ENCODE measurements at regions not wholly inside any gene's neighbourhood (a gene's known extent, or its start where the extent isn't known, plus 50 kb on each side); places are given as distances from the start of the nearest gene placed in this dataset.

DNA sequence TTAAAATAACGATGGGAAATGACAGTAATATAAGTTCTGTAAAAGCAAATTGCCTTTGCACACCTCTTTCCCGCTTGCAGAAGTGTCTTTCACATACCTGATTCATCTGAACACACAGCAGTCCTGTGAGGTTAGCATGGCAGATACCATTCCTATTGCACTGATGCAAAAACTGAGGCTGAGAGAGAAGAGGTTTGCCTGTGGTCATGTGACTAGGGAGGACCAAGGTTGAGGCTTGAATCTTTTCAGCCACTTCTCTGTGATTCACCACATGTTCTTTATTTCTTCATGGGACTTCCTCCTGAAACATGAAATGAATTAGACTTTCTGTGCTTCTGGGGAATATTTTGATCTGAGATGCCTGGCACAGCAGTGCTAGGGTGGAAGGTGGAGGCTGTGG, 92.9 kb downstream of the VEGFA start:
- H3K9me2 ChIP-seq, result no peaks in the 10 kb centered on the region
- no peaks in the 10 kb centered on the region for H4K20me1 ChIP-seq (ENCODE audit: insufficient read depth)
- H3K4me3 ChIP-seq (ENCODE audit: low read depth in 2 of 2, low read length in 1 of 2), result no peak overlapping the region
- H3K4me1 ChIP-seq (ENCODE audit: control insufficient read depth in 1 of 2, insufficient read depth in 2 of 2, low read depth in 1 of 2, low read length in 1 of 2), result peaks cover 0 to 7% of the 10 kb centered on the region in 2 experiments; a peak in 2 of 4 replicates
- H3K79me2 ChIP-seq (ENCODE audit: insufficient read depth), result no peaks in the 10 kb centered on the region
- 0 out of 2 replicates have a peak, but pooled peaks cover 17% of the 10 kb centered on the region for H3K27me3 ChIP-seq (ENCODE audit: insufficient read depth)
- ChIA-PET POLR2A (no interaction called here), CTCF (interaction anchor here (1.0 to 1.5 kb wide), 4 partner anchors 11 to 211 kb away, joined by 3 to 8 read pairs (median 5); partner anchors contain the start of gene VEGFA)
- no peak for DNase-seq
- H3K9me3 ChIP-seq, result no peaks in the 10 kb centered on the region
- H2AFZ ChIP-seq (ENCODE audit: low read depth), result no peak overlapping the region
- no peak for TF ChIP-seq ELF1 (IDR thresholded peaks at IDR 0.05)
- no peak for TF ChIP-seq YY1 (IDR thresholded peaks at IDR 0.05; ENCODE audit: low read depth)
- no peak for TF ChIP-seq NFIC (IDR thresholded peaks at IDR 0.05; ENCODE audit: borderline replicate concordance)
- TF ChIP-seq, protein P1, sequence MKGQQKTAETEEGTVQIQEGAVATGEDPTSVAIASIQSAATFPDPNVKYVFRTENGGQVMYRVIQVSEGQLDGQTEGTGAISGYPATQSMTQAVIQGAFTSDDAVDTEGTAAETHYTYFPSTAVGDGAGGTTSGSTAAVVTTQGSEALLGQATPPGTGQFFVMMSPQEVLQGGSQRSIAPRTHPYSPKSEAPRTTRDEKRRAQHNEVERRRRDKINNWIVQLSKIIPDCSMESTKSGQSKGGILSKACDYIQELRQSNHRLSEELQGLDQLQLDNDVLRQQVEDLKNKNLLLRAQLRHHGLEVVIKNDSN (IDR thresholded peaks at IDR 0.05; ENCODE audit: borderline replicate concordance, low read depth), result 0 out of 2 replicates have a peak, but pooled peaks have one; percentile 12
- TF ChIP-seq, protein P2, sequence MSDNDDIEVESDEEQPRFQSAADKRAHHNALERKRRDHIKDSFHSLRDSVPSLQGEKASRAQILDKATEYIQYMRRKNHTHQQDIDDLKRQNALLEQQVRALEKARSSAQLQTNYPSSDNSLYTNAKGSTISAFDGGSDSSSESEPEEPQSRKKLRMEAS (IDR thresholded peaks at IDR 0.05; ENCODE audit: low read depth), result no peak
- TF ChIP-seq, protein P3, sequence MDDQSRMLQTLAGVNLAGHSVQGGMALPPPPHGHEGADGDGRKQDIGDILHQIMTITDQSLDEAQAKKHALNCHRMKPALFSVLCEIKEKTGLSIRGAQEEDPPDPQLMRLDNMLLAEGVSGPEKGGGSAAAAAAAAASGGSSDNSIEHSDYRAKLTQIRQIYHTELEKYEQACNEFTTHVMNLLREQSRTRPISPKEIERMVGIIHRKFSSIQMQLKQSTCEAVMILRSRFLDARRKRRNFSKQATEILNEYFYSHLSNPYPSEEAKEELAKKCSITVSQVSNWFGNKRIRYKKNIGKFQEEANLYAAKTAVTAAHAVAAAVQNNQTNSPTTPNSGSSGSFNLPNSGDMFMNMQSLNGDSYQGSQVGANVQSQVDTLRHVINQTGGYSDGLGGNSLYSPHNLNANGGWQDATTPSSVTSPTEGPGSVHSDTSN (IDR thresholded peaks at IDR 0.05), result no peak
- H3K27ac ChIP-seq (ENCODE audit: low read depth in 2 of 2, low read length in 1 of 2), result no peak overlapping the region
- no peaks in the 10 kb centered on the region for H3K36me3 ChIP-seq (replicated peaks in 1 of 2; ENCODE audit: control insufficient read depth in 1 of 2, insufficient read depth in 2 of 2, low read length in 1 of 2)
- 55% methylated on average over 2 of the region's 2 CpGs for WGBS (ENCODE audit: low lambda C conversion rate)
- H3K9ac ChIP-seq, result no peak overlapping the region
- H3F3A ChIP-seq (replicated peaks; ENCODE audit: insufficient read depth), result no peaks in the 10 kb centered on the region
- H3K4me2 ChIP-seq, result no peak overlapping the region

DNA sequence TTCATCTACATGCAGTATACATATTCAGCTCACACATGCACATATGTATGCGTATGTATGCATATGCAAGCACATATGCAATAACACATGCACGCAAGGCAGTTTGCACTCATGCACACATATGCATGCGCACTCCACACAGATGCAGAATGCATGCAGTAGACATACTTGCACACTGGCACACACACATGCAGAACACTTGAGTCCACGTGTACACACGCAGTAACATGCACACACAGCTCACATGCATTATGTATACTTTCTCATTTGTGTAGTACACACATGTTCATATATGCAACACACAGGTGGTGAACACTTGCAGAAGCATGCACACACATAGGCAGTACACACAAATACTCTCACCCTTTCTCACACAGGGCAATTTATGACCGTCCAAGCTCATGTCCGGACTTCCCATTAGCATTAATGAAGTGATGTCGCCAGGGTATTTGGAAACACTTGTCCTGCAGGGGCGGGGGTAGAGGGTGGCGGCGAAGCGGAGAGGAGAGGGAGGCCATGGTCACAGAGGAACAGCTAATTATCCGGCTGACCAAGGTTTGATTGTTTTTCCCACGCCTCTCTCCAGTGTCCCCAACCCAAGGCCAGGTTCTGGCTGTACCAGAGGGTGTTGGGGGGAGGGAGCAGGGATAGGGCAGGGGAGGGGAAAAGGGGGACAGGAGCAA, 91.3 kb downstream of the VEGFA start:
- H3K79me2 ChIP-seq (ENCODE audit: insufficient read depth), result no peaks in the 10 kb centered on the region
- no peaks in the 10 kb centered on the region for H3K36me3 ChIP-seq (replicated peaks in 1 of 2; ENCODE audit: control insufficient read depth in 1 of 2, insufficient read depth in 2 of 2, low read length in 1 of 2)
- H3K9me2 ChIP-seq, result no peaks in the 10 kb centered on the region
- H3K4me2 ChIP-seq, result no peak overlapping the region
- H4K20me1 ChIP-seq (ENCODE audit: insufficient read depth), result no peaks in the 10 kb centered on the region
- ChIA-PET CTCF (interaction anchor here (1.1 to 7.8 kb wide), 3 partner anchors 16 to 89 kb away, joined by 3 to 104 read pairs (median 3); partner anchors contain the start of gene VEGFA), POLR2A (interaction anchor here (1.1 kb wide), 1 partner anchor 39 kb away, joined by 3 read pairs; no protein-coding TSS in a partner anchor)
- H3F3A ChIP-seq (replicated peaks; ENCODE audit: insufficient read depth), result no peaks in the 10 kb centered on the region
- no peak for DNase-seq
- no peaks in the 10 kb centered on the region for H3K9me3 ChIP-seq
- peaks cover 0 to 20% of the 10 kb centered on the region in 2 experiments; a peak in 2 of 4 replicates for H3K4me1 ChIP-seq (ENCODE audit: control insufficient read depth in 1 of 2, insufficient read depth in 2 of 2, low read depth in 1 of 2, low read length in 1 of 2)
- no peak overlapping the region for H3K9ac ChIP-seq
- no peak overlapping the region for H3K27ac ChIP-seq (ENCODE audit: low read depth in 2 of 2, low read length in 1 of 2)
- 0 out of 2 replicates have a peak, but pooled peaks cover 17% of the 10 kb centered on the region for H3K27me3 ChIP-seq (ENCODE audit: insufficient read depth)
- no peak overlapping the region for H2AFZ ChIP-seq (ENCODE audit: low read depth)
- WGBS (ENCODE audit: low lambda C conversion rate), result 79% methylated on average over 14 of the region's 14 CpGs
- no peak overlapping the region for H3K4me3 ChIP-seq (ENCODE audit: low read depth in 2 of 2, low read length in 1 of 2)
- TF ChIP-seq TAF1 (IDR thresholded peaks at IDR 0.05; ENCODE audit: borderline replicate concordance, low read depth, low read length) (no peak), RXRA (IDR thresholded peaks at IDR 0.05; ENCODE audit: borderline replicate concordance, low read depth) (no peak), YY1 (IDR thresholded peaks at IDR 0.05; ENCODE audit: low read depth) (no peak), SIN3A (IDR thresholded peaks at IDR 0.05; ENCODE audit: borderline replicate concordance, low read depth, low read length) (no peak), RFX5 (IDR thresholded peaks at IDR 0.05; ENCODE audit: low read length) (no peak), ELF1 (IDR thresholded peaks at IDR 0.05) (no peak), FOXJ3 (CRISPR knock-in tag; IDR thresholded peaks at IDR 0.05) (no peak), TEAD4 (IDR thresholded peaks at IDR 0.05; ENCODE audit: borderline replicate concordance, insufficient read depth) (no peak), POLR2AphosphoS5 (IDR thresholded peaks at IDR 0.05; ENCODE audit: low read depth, low read length) (no peak)
- TF ChIP-seq, protein P4, sequence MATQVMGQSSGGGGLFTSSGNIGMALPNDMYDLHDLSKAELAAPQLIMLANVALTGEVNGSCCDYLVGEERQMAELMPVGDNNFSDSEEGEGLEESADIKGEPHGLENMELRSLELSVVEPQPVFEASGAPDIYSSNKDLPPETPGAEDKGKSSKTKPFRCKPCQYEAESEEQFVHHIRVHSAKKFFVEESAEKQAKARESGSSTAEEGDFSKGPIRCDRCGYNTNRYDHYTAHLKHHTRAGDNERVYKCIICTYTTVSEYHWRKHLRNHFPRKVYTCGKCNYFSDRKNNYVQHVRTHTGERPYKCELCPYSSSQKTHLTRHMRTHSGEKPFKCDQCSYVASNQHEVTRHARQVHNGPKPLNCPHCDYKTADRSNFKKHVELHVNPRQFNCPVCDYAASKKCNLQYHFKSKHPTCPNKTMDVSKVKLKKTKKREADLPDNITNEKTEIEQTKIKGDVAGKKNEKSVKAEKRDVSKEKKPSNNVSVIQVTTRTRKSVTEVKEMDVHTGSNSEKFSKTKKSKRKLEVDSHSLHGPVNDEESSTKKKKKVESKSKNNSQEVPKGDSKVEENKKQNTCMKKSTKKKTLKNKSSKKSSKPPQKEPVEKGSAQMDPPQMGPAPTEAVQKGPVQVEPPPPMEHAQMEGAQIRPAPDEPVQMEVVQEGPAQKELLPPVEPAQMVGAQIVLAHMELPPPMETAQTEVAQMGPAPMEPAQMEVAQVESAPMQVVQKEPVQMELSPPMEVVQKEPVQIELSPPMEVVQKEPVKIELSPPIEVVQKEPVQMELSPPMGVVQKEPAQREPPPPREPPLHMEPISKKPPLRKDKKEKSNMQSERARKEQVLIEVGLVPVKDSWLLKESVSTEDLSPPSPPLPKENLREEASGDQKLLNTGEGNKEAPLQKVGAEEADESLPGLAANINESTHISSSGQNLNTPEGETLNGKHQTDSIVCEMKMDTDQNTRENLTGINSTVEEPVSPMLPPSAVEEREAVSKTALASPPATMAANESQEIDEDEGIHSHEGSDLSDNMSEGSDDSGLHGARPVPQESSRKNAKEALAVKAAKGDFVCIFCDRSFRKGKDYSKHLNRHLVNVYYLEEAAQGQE (IDR thresholded peaks at IDR 0.05; ENCODE audit: low read depth, low read length), result no peak
- TF ChIP-seq, protein P5, sequence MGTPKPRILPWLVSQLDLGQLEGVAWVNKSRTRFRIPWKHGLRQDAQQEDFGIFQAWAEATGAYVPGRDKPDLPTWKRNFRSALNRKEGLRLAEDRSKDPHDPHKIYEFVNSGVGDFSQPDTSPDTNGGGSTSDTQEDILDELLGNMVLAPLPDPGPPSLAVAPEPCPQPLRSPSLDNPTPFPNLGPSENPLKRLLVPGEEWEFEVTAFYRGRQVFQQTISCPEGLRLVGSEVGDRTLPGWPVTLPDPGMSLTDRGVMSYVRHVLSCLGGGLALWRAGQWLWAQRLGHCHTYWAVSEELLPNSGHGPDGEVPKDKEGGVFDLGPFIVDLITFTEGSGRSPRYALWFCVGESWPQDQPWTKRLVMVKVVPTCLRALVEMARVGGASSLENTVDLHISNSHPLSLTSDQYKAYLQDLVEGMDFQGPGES (IDR thresholded peaks at IDR 0.05; ENCODE audit: low read depth, low read length), result no peak

Measured in SK-N-SH (cell line).